Inflammatory macrophage treated with lipopolysaccharide for 4 hours (primary cell): ENCODE measurements at regions not wholly inside any gene's neighbourhood (a gene's known extent, or its start where the extent isn't known, plus 50 kb on each side); places are given as distances from the start of the nearest gene placed in this dataset.

Experiments used
- DNase-seq: peaks from one replicate; pipeline ENCODE4 v3.0.0-alpha.2; 2020

GRCh38 chr6:1113916-1114540, 197.9 kb upstream of the FOXQ1 start:
- DNase-seq = no peak

- DNase-seq = no peak
These were observed 200.5 kb upstream of the FOXQ1 start for GRCh38 chr6:1111361-1111760.

- DNase-seq = no peak
These were observed 201.0 kb upstream of the FOXQ1 start for GRCh38 chr6:1110941-1111349.

GRCh38 chr6:1110164-1110563, 201.7 kb upstream of the FOXQ1 start:
- DNase-seq = no peak

- DNase-seq = no peak
These were observed 202.8 kb upstream of the FOXQ1 start for GRCh38 chr6:1109134-1109533.

GRCh38 chr6:1108198-1108597, 203.7 kb upstream of the FOXQ1 start:
- DNase-seq = no peak

GRCh38 chr6:1107578-1107977, 204.3 kb upstream of the FOXQ1 start:
- no peak for DNase-seq

GRCh38 chr6:1105833-1106400, 206.0 kb upstream of the FOXQ1 start:
- DNase-seq = no peak

- no peak for DNase-seq
These were observed 206.8 kb upstream of the FOXQ1 start for GRCh38 chr6:1104988-1105670.

- no peak for DNase-seq
These were observed 207.8 kb upstream of the FOXQ1 start for GRCh38 chr6:1103945-1104623.

- DNase-seq = no peak
These were observed 208.9 kb upstream of the FOXQ1 start for GRCh38 chr6:1103021-1103420.

- no peak for DNase-seq
These were observed 211.6 kb upstream of the FOXQ1 start for GRCh38 chr6:1100269-1100668.

GRCh38 chr6:1099264-1099663, 212.6 kb upstream of the FOXQ1 start:
- no peak for DNase-seq

- no peak for DNase-seq
These were observed 214.7 kb upstream of the FOXQ1 start for GRCh38 chr6:1096967-1097765.

GRCh38 chr6:1094306-1094705, 217.6 kb upstream of the FOXQ1 start:
- DNase-seq = no peak

GRCh38 chr6:1091900-1092299, 220.0 kb upstream of the FOXQ1 start:
- peak; percentile 1 for DNase-seq

GRCh38 chr6:1089859-1090258, 222.0 kb upstream of the FOXQ1 start:
- peak; percentile 2 for DNase-seq

GRCh38 chr6:1088492-1089001, 223.4 kb upstream of the FOXQ1 start:
- no peak for DNase-seq

GRCh38 chr6:1087154-1087843, 224.6 kb upstream of the FOXQ1 start:
- no peak for DNase-seq

- DNase-seq = no peak
These were observed 225.3 kb upstream of the FOXQ1 start for GRCh38 chr6:1086446-1087153.

- DNase-seq = no peak
These were observed 229.5 kb upstream of the FOXQ1 start for GRCh38 chr6:1082285-1082935.
